Hepatocyte (in vitro differentiated cells): ENCODE measurements at regions not wholly inside any gene's neighbourhood (a gene's known extent, or its start where the extent isn't known, plus 50 kb on each side); places are given as distances from the start of the nearest gene placed in this dataset.

Experiments
- CTCF ChIP-seq: fragments of 200-600 bp; sonication (generic); IDR thresholded peaks from 2 replicates; pipeline ENCODE4 v1.5.1; 2016; ENCODE audit warnings: antibody characterized with exemption, mild to moderate bottlenecking; ENCODE audit not compliant: poor library complexity
- EZH2 ChIP-seq: fragments of 200-600 bp; sonication (generic); IDR thresholded peaks from 2 replicates; pipeline ENCODE4 v1.6.1; 2016; ENCODE audit warnings: antibody characterized with exemption, mild to moderate bottlenecking, borderline replicate concordance
- EZH2phosphoT487 ChIP-seq: fragments of 200-600 bp; sonication (generic); IDR thresholded peaks from one replicate; pipeline ENCODE4 v1.6.1; 2018; ENCODE audit warnings: antibody characterized with exemption, mild to moderate bottlenecking, low read depth, moderate library complexity; ENCODE audit not compliant: unreplicated experiment, severe bottlenecking

DNA sequence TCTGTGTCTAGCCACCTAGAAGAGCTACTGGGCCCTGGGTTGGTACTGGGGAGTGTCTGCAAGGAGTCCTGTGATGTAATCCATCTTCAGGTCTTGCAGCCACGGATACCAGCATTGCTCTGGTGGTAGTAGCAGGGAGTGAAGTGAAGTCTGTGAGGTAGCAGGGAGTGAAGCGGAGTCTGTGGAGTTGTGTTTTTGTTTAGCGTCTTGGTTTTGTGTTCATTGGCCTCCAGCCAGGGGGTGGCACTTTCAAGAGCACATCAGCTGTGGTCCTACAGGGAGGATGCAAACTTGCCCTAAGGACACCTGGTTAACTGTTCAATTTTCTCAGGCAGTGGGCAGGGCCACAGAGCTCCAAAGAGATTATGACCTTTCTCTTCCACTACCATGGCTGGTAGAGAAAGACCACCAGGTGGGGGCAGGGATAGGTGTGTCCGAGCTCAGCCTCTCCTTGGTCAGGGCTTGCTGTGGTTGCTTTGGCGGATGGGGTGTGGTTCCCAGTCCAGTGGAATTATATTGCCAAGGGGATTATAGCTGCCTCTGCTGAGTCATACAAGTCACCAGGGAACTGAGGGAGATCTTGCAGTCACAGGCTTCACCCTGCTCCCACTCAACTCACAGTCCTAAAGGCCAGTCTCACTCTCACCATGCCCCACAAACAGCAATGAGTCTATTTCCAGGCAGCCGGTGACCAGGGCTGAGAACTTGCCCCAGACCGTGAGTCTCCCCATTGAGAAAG, 424.7 kb downstream of the ZBBX start:
- no peak for TF ChIP-seq CTCF
- no peak for TF ChIP-seq EZH2
- TF ChIP-seq EZH2phosphoT487 = no peak
